HG02798 (cell line): ENCODE measurements at regions not wholly inside any gene's neighbourhood (a gene's known extent, or its start where the extent isn't known, plus 50 kb on each side); places are given as distances from the start of the nearest gene placed in this dataset.
"Not testable (repeated sequence)": the region's sequence is repeated elsewhere in the genome, so short reads cannot be mapped to it uniquely, and the experiment has no call there.

Experiments
- ATAC-seq: cut with Tn5 transposase; IDR thresholded peaks from one replicate; pipeline ENCODE4 v1.9.1; 2021; ENCODE audit warnings: mild to moderate bottlenecking; ENCODE audit not compliant: unreplicated experiment, poor library complexity

- no peak for ATAC-seq
Measured at GRCh38 chr7:110307776-110308175, 783.2 kb upstream of the LRRN3 start.

- ATAC-seq = no peak
Measured at GRCh38 chr7:110308791-110309190, 782.1 kb upstream of the LRRN3 start.

GRCh38 chr7:110309941-110310340 is 781.0 kb upstream of the LRRN3 start:
- no peak for ATAC-seq

GRCh38 chr7:110311556-110311955 is 779.4 kb upstream of the LRRN3 start:
- ATAC-seq = no peak

GRCh38 chr7:110317541-110318265 is 773.2 kb upstream of the LRRN3 start:
- ATAC-seq = no peak

GRCh38 chr7:110320285-110320684 is 770.6 kb upstream of the LRRN3 start:
- ATAC-seq = not testable (repeated sequence)

GRCh38 chr7:110322796-110323195 is 768.1 kb upstream of the LRRN3 start:
- no peak for ATAC-seq

- ATAC-seq = no peak
Measured at GRCh38 chr7:110326966-110327365, 764.0 kb upstream of the LRRN3 start.

GRCh38 chr7:110336423-110336822 is 754.5 kb upstream of the LRRN3 start:
- ATAC-seq = no peak

GRCh38 chr7:110337646-110338045 is 753.3 kb upstream of the LRRN3 start:
- no peak for ATAC-seq

- no peak for ATAC-seq
Measured at GRCh38 chr7:110347081-110347480, 743.8 kb upstream of the LRRN3 start.

GRCh38 chr7:110356438-110356837 is 734.5 kb upstream of the LRRN3 start:
- ATAC-seq = no peak

- ATAC-seq = no peak
Measured at GRCh38 chr7:110358028-110358427, 732.9 kb upstream of the LRRN3 start.

GRCh38 chr7:110371709-110372108 is 719.2 kb upstream of the LRRN3 start:
- ATAC-seq = no peak

GRCh38 chr7:110372685-110373084 is 718.2 kb upstream of the LRRN3 start:
- ATAC-seq = no peak

GRCh38 chr7:110373416-110373815 is 717.5 kb upstream of the LRRN3 start:
- no peak for ATAC-seq

- no peak for ATAC-seq
Measured at GRCh38 chr7:110373859-110374258, 717.1 kb upstream of the LRRN3 start.

GRCh38 chr7:110375068-110375467 is 715.9 kb upstream of the LRRN3 start:
- no peak for ATAC-seq

GRCh38 chr7:110382736-110383135 is 708.2 kb upstream of the LRRN3 start:
- no peak for ATAC-seq

- no peak for ATAC-seq
Measured at GRCh38 chr7:110386006-110386405, 704.9 kb upstream of the LRRN3 start.

- ATAC-seq = no peak
Measured at GRCh38 chr7:110386913-110387312, 704.0 kb upstream of the LRRN3 start.

- no peak for ATAC-seq
Measured at GRCh38 chr7:110387689-110388088, 703.2 kb upstream of the LRRN3 start.

GRCh38 chr7:110388457-110388856 is 702.5 kb upstream of the LRRN3 start:
- no peak for ATAC-seq
